DND-41 (cell line): ENCODE measurements at regions not wholly inside any gene's neighbourhood (a gene's known extent, or its start where the extent isn't known, plus 50 kb on each side); places are given as distances from the start of the nearest gene placed in this dataset.

Source experiments
- ATAC-seq: fragments of 200-7000 bp; cut with Tn5 transposase; 3 replicates; pipeline ENCODE4 v1.9.1; 2021; ENCODE audit warnings: low read depth; ENCODE audit not compliant: insufficient read depth
- DNase-seq: peaks from one replicate; pipeline ENCODE4 v3.0.0-alpha.2; 2020
- H2AFZ ChIP-seq: 2 replicates; pipeline ENCODE4 v1.6.0; 2012; ENCODE audit warnings: low read depth, low read length
- H3K27ac ChIP-seq: 2 replicates; pipeline ENCODE4 v1.5.1; 2012; ENCODE audit warnings: low read length, inconsistent platforms
- H3K27me3 ChIP-seq: fragments of 200-600 bp; sonication (generic); 2 replicates; pipeline ENCODE4 v1.6.0; 2012; ENCODE audit warnings: low read length, mild to moderate bottlenecking, inconsistent platforms; ENCODE audit not compliant: insufficient read depth, poor library complexity
- H3K36me3 ChIP-seq: 2 replicates; pipeline ENCODE4 v1.5.1; 2012; ENCODE audit warnings: low read length, inconsistent platforms; ENCODE audit not compliant: insufficient read depth
- H3K4me1 ChIP-seq: 2 replicates; pipeline ENCODE4 v1.5.1; 2012; ENCODE audit warnings: mild to moderate bottlenecking, low read length; ENCODE audit not compliant: insufficient read depth
- H3K4me2 ChIP-seq: 2 replicates; pipeline ENCODE4 v1.6.0; 2012; ENCODE audit warnings: mild to moderate bottlenecking, moderate library complexity, low read length, inconsistent platforms; ENCODE audit not compliant: insufficient read depth
- H3K4me3 ChIP-seq, 2 experiments: fragments of 200-600 bp in 1 of 2; shearing (Covaris generic) in 1 of 2; 2 replicates each; pipeline ENCODE4 v1.5.1; 2012 to 2016; ENCODE audit warnings: inconsistent platforms in 2 of 2, low read length in 2 of 2, mild to moderate bottlenecking in 2 of 2, low read depth in 1 of 2, moderate library complexity in 1 of 2
- H3K79me2 ChIP-seq: 2 replicates; pipeline ENCODE4 v1.6.0; 2012; ENCODE audit warnings: low read length, inconsistent platforms; ENCODE audit not compliant: insufficient read depth
- H3K9ac ChIP-seq: 2 replicates; pipeline ENCODE4 v1.6.0; 2012; ENCODE audit warnings: low read depth, mild to moderate bottlenecking, inconsistent platforms, low read length, moderate library complexity
- H3K9me3 ChIP-seq: 2 replicates; pipeline ENCODE4 v1.5.1; 2012; ENCODE audit warnings: low read length, moderate library complexity, mild to moderate bottlenecking, inconsistent platforms; ENCODE audit not compliant: insufficient read depth, severe bottlenecking
- H4K20me1 ChIP-seq: 2 replicates; pipeline ENCODE4 v1.6.0; 2012; ENCODE audit warnings: low read length; ENCODE audit not compliant: insufficient read depth
- CTCF ChIP-seq: IDR thresholded peaks from 2 replicates; pipeline ENCODE4 v1.5.1; 2012; ENCODE audit warnings: borderline replicate concordance, low read length, moderate library complexity, mild to moderate bottlenecking; ENCODE audit not compliant: poor library complexity, severe bottlenecking; ENCODE audit errors: extremely low read depth
- EZH2 ChIP-seq: IDR thresholded peaks from 3 replicates; pipeline ENCODE4 v1.6.1; 2012; ENCODE audit warnings: borderline replicate concordance, low read depth, mild to moderate bottlenecking, moderate library complexity, low read length, inconsistent platforms; ENCODE audit not compliant: severe bottlenecking

- H2AFZ ChIP-seq = no peak overlapping the region
- H3K4me1 ChIP-seq = no peaks in the 10 kb centered on the region
- TF ChIP-seq CTCF = no peak
- TF ChIP-seq EZH2 = no peak
- H3K4me2 ChIP-seq = no peak overlapping the region
- no peaks in the 10 kb centered on the region for H4K20me1 ChIP-seq
- no peaks in the 10 kb centered on the region for H3K79me2 ChIP-seq
- H3K9ac ChIP-seq = no peak overlapping the region
- ATAC-seq (no peak), DNase-seq (no peak)
- H3K9me3 ChIP-seq = no peaks in the 10 kb centered on the region
- H3K27ac ChIP-seq = no peak overlapping the region
- no peaks in the 10 kb centered on the region for H3K27me3 ChIP-seq
- H3K4me3 ChIP-seq = no peak overlapping the region
- no peaks in the 10 kb centered on the region for H3K36me3 ChIP-seq
Observed at GRCh38 chr11:111119751-111120150, 125.8 kb upstream of the POU2AF2 start.

GRCh38 chr11:111115890-111116289, 129.6 kb upstream of the POU2AF2 start:
- H3K4me2 ChIP-seq = no peak overlapping the region
- H3K9ac ChIP-seq = no peak overlapping the region
- TF ChIP-seq EZH2 (no peak), CTCF (no peak)
- H3K27me3 ChIP-seq = no peaks in the 10 kb centered on the region
- H3K79me2 ChIP-seq = no peaks in the 10 kb centered on the region
- H3K36me3 ChIP-seq = no peaks in the 10 kb centered on the region
- no peaks in the 10 kb centered on the region for H3K4me1 ChIP-seq
- H2AFZ ChIP-seq = no peak overlapping the region
- no peaks in the 10 kb centered on the region for H3K9me3 ChIP-seq
- H4K20me1 ChIP-seq = no peaks in the 10 kb centered on the region
- H3K27ac ChIP-seq = no peak overlapping the region
- ATAC-seq = no peak
- no peak for DNase-seq
- H3K4me3 ChIP-seq = no peak overlapping the region

- TF ChIP-seq EZH2 (no peak), CTCF (no peak)
- H3K9ac ChIP-seq = no peak overlapping the region
- no peak for ATAC-seq
- H3K4me2 ChIP-seq = no peak overlapping the region
- no peaks in the 10 kb centered on the region for H3K27me3 ChIP-seq
- H4K20me1 ChIP-seq = no peaks in the 10 kb centered on the region
- H3K9me3 ChIP-seq = no peaks in the 10 kb centered on the region
- H3K36me3 ChIP-seq = no peaks in the 10 kb centered on the region
- no peaks in the 10 kb centered on the region for H3K4me1 ChIP-seq
- H3K27ac ChIP-seq = no peak overlapping the region
- DNase-seq = no peak
- no peaks in the 10 kb centered on the region for H3K79me2 ChIP-seq
- H3K4me3 ChIP-seq = no peak overlapping the region
- H2AFZ ChIP-seq = no peak overlapping the region
Observed at GRCh38 chr11:111114091-111114490, 131.4 kb upstream of the POU2AF2 start.

GRCh38 chr11:111112614-111113013, 132.9 kb upstream of the POU2AF2 start:
- Histone ChIP-seq H2AFZ (no peak overlapping the region), H3K4me3 (no peak overlapping the region), H3K27me3 (no peaks in the 10 kb centered on the region), H3K36me3 (no peaks in the 10 kb centered on the region), H3K9ac (no peak overlapping the region), H3K27ac (no peak overlapping the region), H3K9me3 (no peaks in the 10 kb centered on the region), H3K4me2 (no peak overlapping the region), H4K20me1 (no peaks in the 10 kb centered on the region), H3K79me2 (no peaks in the 10 kb centered on the region), H3K4me1 (no peaks in the 10 kb centered on the region)
- no peak for DNase-seq
- TF ChIP-seq CTCF = no peak
- no peak for TF ChIP-seq EZH2
- ATAC-seq = no peak
